ENCODE measurements at regions not wholly inside any gene's neighbourhood (a gene's known extent, or its start where the extent isn't known, plus 50 kb on each side); places are given as distances from the start of the nearest gene placed in this dataset.

DNA sequence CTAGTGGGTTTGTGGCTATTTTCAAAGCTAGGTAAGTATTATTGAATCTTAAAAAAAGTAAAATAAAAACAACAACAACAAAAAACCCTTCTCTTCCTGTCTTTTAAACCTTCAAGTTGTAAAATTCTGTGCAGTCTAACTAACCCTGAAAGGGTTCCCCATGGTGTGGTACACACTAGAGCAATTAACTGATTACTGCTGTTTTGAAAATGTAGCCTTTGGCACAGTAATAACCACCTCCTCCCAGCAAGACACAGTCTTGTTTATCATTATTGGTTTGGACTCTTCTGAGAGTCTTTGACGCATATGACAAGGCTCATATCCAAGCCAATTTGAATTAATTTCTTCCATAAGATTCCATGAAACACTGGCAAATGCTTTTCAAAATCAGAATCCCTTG is 2184.6 kb upstream of the PIK3C3 start:
- TF ChIP-seq SUZ12 (IDR thresholded peaks at IDR 0.05; ENCODE audit: extremely low read depth, insufficient read depth, insufficient read length): no peak
- TF ChIP-seq YY1 (IDR thresholded peaks at IDR 0.05; ENCODE audit: insufficient read depth, insufficient read length): no peak
- TF ChIP-seq ZNF274 (IDR thresholded peaks at IDR 0.05; ENCODE audit: low read depth, low read length): no peak

Data from NT2/D1 (cell line).